SK-N-MC (cell line): ENCODE measurements at regions not wholly inside any gene's neighbourhood (a gene's known extent, or its start where the extent isn't known, plus 50 kb on each side); places are given as distances from the start of the nearest gene placed in this dataset.

Source experiments
- EZH2 ChIP-seq: fragments of 200-600 bp; sonication (generic); IDR thresholded peaks from one replicate; pipeline ENCODE4 v1.6.1; 2017; ENCODE audit warnings: antibody characterized with exemption
- POLR2AphosphoS5 ChIP-seq: IDR thresholded peaks from 2 replicates; pipeline ENCODE4 v1.6.1; 2012; ENCODE audit warnings: mild to moderate bottlenecking, low read depth, low read length, borderline replicate concordance

- TF ChIP-seq POLR2AphosphoS5 (no peak), EZH2 (no peak)
Observed at GRCh38 chrX:138073626-138074025, 507.7 kb downstream of the ZIC3 start.
